ENCODE measurements at regions not wholly inside any gene's neighbourhood (a gene's known extent, or its start where the extent isn't known, plus 50 kb on each side); places are given as distances from the start of the nearest gene placed in this dataset.

- TF ChIP-seq, protein P1, sequence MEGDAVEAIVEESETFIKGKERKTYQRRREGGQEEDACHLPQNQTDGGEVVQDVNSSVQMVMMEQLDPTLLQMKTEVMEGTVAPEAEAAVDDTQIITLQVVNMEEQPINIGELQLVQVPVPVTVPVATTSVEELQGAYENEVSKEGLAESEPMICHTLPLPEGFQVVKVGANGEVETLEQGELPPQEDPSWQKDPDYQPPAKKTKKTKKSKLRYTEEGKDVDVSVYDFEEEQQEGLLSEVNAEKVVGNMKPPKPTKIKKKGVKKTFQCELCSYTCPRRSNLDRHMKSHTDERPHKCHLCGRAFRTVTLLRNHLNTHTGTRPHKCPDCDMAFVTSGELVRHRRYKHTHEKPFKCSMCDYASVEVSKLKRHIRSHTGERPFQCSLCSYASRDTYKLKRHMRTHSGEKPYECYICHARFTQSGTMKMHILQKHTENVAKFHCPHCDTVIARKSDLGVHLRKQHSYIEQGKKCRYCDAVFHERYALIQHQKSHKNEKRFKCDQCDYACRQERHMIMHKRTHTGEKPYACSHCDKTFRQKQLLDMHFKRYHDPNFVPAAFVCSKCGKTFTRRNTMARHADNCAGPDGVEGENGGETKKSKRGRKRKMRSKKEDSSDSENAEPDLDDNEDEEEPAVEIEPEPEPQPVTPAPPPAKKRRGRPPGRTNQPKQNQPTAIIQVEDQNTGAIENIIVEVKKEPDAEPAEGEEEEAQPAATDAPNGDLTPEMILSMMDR (IDR thresholded peaks at IDR 0.05) = no peak
- TF ChIP-seq EZH2 (IDR thresholded peaks at IDR 0.05) = no peak
Measured at GRCh38 chr10:3428826-3429225, 256.2 kb upstream of the PITRM1 start.

Measured in neural progenitor cell (in vitro differentiated cells).